Panc1 (cell line): ENCODE measurements at regions not wholly inside any gene's neighbourhood (a gene's known extent, or its start where the extent isn't known, plus 50 kb on each side); places are given as distances from the start of the nearest gene placed in this dataset.

ENCODE experiments used
- POLR2AphosphoS5 ChIP-seq: IDR thresholded peaks from 2 replicates; pipeline ENCODE4 v1.6.1; 2012; ENCODE audit warnings: mild to moderate bottlenecking, low read depth, low read length, moderate library complexity
- SIN3A ChIP-seq: IDR thresholded peaks from 2 replicates; pipeline ENCODE4 v1.6.1; 2012; ENCODE audit warnings: low read depth, mild to moderate bottlenecking, low read length, moderate library complexity, borderline replicate concordance; ENCODE audit not compliant: insufficient read depth
- TCF7L2 ChIP-seq: IDR thresholded peaks from 2 replicates; pipeline ENCODE4 v1.6.1; 2011; ENCODE audit warnings: mild to moderate bottlenecking, low read depth, low read length, inconsistent platforms
- TF ChIP-seq, protein P1 (sequence below): fragments of 450-650 bp; IDR thresholded peaks from 2 replicates; pipeline ENCODE4 v1.5.1; 2017; ENCODE audit warnings: mild to moderate bottlenecking
- TF ChIP-seq, protein P2 (sequence below), 2 experiments: IDR thresholded peaks; 2 replicates each; pipeline ENCODE4 v1.6.1; 2011 to 2012; ENCODE audit warnings: low read depth in 2 of 2, control low read depth in 1 of 2, low read length in 1 of 2, mild to moderate bottlenecking in 1 of 2, moderate library complexity in 1 of 2; ENCODE audit not compliant: insufficient read depth in 1 of 2

DNA sequence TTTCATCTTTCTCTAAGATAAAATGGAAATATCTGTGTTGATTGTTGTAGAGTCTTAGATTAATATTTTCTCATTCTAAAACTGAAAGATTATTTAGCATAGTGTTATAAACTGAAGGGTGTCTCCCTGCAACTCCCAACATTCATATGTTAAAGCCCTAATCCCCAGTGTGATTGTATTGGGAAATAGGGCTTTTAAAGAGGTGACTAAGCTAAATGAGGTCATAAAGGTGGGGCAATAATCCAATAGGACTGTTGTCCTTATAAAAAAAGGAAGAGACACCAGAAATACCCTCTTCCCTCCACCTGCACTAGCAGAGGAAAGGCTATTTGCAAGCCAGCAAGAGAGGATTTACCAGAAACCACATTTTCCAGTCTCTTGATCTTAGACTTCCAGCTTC is 1626.4 kb downstream of the C4orf33 start:
- TF ChIP-seq, protein P1, sequence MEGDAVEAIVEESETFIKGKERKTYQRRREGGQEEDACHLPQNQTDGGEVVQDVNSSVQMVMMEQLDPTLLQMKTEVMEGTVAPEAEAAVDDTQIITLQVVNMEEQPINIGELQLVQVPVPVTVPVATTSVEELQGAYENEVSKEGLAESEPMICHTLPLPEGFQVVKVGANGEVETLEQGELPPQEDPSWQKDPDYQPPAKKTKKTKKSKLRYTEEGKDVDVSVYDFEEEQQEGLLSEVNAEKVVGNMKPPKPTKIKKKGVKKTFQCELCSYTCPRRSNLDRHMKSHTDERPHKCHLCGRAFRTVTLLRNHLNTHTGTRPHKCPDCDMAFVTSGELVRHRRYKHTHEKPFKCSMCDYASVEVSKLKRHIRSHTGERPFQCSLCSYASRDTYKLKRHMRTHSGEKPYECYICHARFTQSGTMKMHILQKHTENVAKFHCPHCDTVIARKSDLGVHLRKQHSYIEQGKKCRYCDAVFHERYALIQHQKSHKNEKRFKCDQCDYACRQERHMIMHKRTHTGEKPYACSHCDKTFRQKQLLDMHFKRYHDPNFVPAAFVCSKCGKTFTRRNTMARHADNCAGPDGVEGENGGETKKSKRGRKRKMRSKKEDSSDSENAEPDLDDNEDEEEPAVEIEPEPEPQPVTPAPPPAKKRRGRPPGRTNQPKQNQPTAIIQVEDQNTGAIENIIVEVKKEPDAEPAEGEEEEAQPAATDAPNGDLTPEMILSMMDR: no peak
- TF ChIP-seq POLR2AphosphoS5 (no peak), TCF7L2 (no peak), SIN3A (no peak)
- TF ChIP-seq, protein P2, sequence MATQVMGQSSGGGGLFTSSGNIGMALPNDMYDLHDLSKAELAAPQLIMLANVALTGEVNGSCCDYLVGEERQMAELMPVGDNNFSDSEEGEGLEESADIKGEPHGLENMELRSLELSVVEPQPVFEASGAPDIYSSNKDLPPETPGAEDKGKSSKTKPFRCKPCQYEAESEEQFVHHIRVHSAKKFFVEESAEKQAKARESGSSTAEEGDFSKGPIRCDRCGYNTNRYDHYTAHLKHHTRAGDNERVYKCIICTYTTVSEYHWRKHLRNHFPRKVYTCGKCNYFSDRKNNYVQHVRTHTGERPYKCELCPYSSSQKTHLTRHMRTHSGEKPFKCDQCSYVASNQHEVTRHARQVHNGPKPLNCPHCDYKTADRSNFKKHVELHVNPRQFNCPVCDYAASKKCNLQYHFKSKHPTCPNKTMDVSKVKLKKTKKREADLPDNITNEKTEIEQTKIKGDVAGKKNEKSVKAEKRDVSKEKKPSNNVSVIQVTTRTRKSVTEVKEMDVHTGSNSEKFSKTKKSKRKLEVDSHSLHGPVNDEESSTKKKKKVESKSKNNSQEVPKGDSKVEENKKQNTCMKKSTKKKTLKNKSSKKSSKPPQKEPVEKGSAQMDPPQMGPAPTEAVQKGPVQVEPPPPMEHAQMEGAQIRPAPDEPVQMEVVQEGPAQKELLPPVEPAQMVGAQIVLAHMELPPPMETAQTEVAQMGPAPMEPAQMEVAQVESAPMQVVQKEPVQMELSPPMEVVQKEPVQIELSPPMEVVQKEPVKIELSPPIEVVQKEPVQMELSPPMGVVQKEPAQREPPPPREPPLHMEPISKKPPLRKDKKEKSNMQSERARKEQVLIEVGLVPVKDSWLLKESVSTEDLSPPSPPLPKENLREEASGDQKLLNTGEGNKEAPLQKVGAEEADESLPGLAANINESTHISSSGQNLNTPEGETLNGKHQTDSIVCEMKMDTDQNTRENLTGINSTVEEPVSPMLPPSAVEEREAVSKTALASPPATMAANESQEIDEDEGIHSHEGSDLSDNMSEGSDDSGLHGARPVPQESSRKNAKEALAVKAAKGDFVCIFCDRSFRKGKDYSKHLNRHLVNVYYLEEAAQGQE (IDR thresholded peaks at IDR 0.05; ENCODE audit: insufficient read depth in 1 of 2, low read depth in 2 of 2, low read length in 1 of 2): no peak
